HepG2 (cell line): ENCODE measurements at regions not wholly inside any gene's neighbourhood (a gene's known extent, or its start where the extent isn't known, plus 50 kb on each side); places are given as distances from the start of the nearest gene placed in this dataset.

Experiments used
- ATAC-seq: fragments of 200-7000 bp; cut with Tn5 transposase; 3 replicates; pipeline ENCODE4 v1.9.1; 2020; ENCODE audit warnings: mild to moderate bottlenecking, moderate library complexity
- BruUV-seq: library from RNA; stranded (reverse); fragments of 400-500 nt; replicated peaks from 2 replicates; lab custom pipeline; 2021; lab: Mats Ljungman, UMichigan
- CTCF ChIA-PET: fragments of 300-600 bp; formaldehyde crosslinking; extraction: SDS; loops from one replicate; lab custom pipeline; 2021; ENCODE audit warnings: low total read pairs, inconsistent platforms, low intra/inter-chr PET ratio; lab: Yijun Ruan, JAX
- POLR2A ChIA-PET: fragments of 350-600 bp; sonication (Branson Sonifier 250); formaldehyde crosslinking; loops from one replicate; lab custom pipeline; 2020; ENCODE audit warnings: antibody characterized with exemption, inconsistent platforms; lab: Yijun Ruan, JAX
- DNase-seq: peaks from one replicate; pipeline ENCODE4 v3.0.0-alpha.2; 2015; ENCODE audit warnings: low spot score
- FAIRE-seq: peaks from 3 replicates; lab custom pipeline; 2011; peaks lifted over from hg19 to GRCh38; lab: Jason Lieb, UNC
- H2AFZ ChIP-seq: one replicate; pipeline ENCODE4 v1.6.1; 2011; ENCODE audit warnings: low read length, inconsistent platforms
- H3K27ac ChIP-seq: fragments of 300-600 bp; 3 replicates; pipeline ENCODE4 v1.8.0; 2011; ENCODE audit warnings: mixed run types, mild to moderate bottlenecking, mixed read lengths, low read length, inconsistent platforms; ENCODE audit not compliant: insufficient read depth; ENCODE audit errors: extremely low read length
- H3K27me3 ChIP-seq, 2 experiments: fragments of 200-600 bp in 1 of 2; 2 replicates in 1 of 2; 3 replicates in 1 of 2; pipeline versions ENCODE4 v1.6.0 to v1.8.0; 2011; ENCODE audit warnings: low read length in 2 of 2, mild to moderate bottlenecking in 2 of 2, moderate library complexity in 2 of 2, inconsistent platforms in 1 of 2; ENCODE audit not compliant: insufficient read depth in 2 of 2, control insufficient read depth in 1 of 2
- H3K36me3 ChIP-seq, 2 experiments: fragments of 200-600 bp in 1 of 2; replicated peaks in 1 of 2; 2 replicates in 1 of 2; 3 replicates in 1 of 2; pipeline versions ENCODE4 v1.5.1 to v1.8.0; 2011; ENCODE audit warnings: low read length in 2 of 2, inconsistent platforms in 1 of 2; ENCODE audit not compliant: insufficient read depth in 2 of 2, control insufficient read depth in 1 of 2
- H3K4me1 ChIP-seq: 2 replicates; pipeline ENCODE4 v1.5.1; 2012; ENCODE audit warnings: low read length, inconsistent platforms; ENCODE audit not compliant: insufficient read depth
- H3K4me2 ChIP-seq: 2 replicates; pipeline ENCODE4 v1.6.0; 2011; ENCODE audit warnings: low read depth, low read length, inconsistent platforms
- H3K4me3 ChIP-seq, 3 experiments: fragments of 200-600 bp in 1 of 3; sonication (generic), shearing (Covaris generic) in 1 of 3; replicated peaks in 1 of 3; 2 replicates each; pipeline ENCODE4 v1.5.1; 2011 to 2016; ENCODE audit warnings: low read length in 3 of 3, inconsistent platforms in 2 of 3, low read depth in 2 of 3, mild to moderate bottlenecking in 2 of 3, control low read depth in 1 of 3, mixed read lengths in 1 of 3; ENCODE audit not compliant: insufficient read depth in 1 of 3
- H3K79me2 ChIP-seq: one replicate; pipeline ENCODE4 v1.6.1; 2011; ENCODE audit warnings: low read length, inconsistent platforms; ENCODE audit not compliant: insufficient read depth
- H3K9ac ChIP-seq: 2 replicates; pipeline ENCODE4 v1.6.0; 2011; ENCODE audit warnings: mild to moderate bottlenecking, low read depth, low read length, inconsistent platforms; ENCODE audit not compliant: insufficient read depth
- H3K9me3 ChIP-seq: 2 replicates; pipeline ENCODE4 v1.5.1; 2012; ENCODE audit warnings: mild to moderate bottlenecking, low read length
- H4K20me1 ChIP-seq: 2 replicates; pipeline ENCODE4 v1.6.0; 2011; ENCODE audit warnings: inconsistent platforms, mild to moderate bottlenecking, low read length, moderate library complexity; ENCODE audit not compliant: insufficient read depth
- GATAD1 ChIP-seq: IDR thresholded peaks from 2 replicates; pipeline ENCODE4 v1.6.1; 2016; ENCODE audit warnings: missing genetic modification reagents, missing compliant biosample characterization
- MTA3 ChIP-seq: sonication (generic); formaldehyde crosslinking; IDR thresholded peaks from 2 replicates; pipeline ENCODE4 v1.4.0; 2020; ENCODE audit warnings: missing genetic modification reagents
- STAT6 ChIP-seq: sonication (generic); formaldehyde crosslinking; IDR thresholded peaks from 2 replicates; pipeline ENCODE4 v1.4.0; 2020; ENCODE audit warnings: missing genetic modification reagents, mild to moderate bottlenecking, borderline replicate concordance
- WGBS: methylation state at CpG from one replicate; pipeline ENCODE4 v1.1.6; 2017; ENCODE audit warnings: low lambda C conversion rate; 5-methylcytosine and 5-hydroxymethylcytosine counted together
- in situ Hi-C: cut with HindIII; loops from 2 replicates; pipeline ENCODE4 v1.10.0; 2017; ENCODE audit warnings: low pct_unique_long_range_greater_than_20kb; ENCODE audit not compliant: extremely low pct_ligation_motif_present
- intact Hi-C: fragments of 100-400 bp; cut with micrococcal nuclease; formaldehyde crosslinking; loops from one replicate; pipeline ENCODE4 v1.10.0; 2022; ENCODE audit not compliant: unreplicated experiment
- TF ChIP-seq, protein P1 (sequence below): IDR thresholded peaks from 2 replicates; pipeline ENCODE4 v1.6.1; 2012; ENCODE audit warnings: low read length, improper control_type of control experiment
- TF ChIP-seq, protein P2 (sequence below): sonication (generic); IDR thresholded peaks from 2 replicates; pipeline ENCODE4 v1.6.1; 2016; ENCODE audit warnings: low read depth, borderline replicate concordance

- intact Hi-C loops, result no loop called here
- no peaks in the 10 kb centered on the region for H3K27me3 ChIP-seq
- no peaks in the 10 kb centered on the region for H3K9me3 ChIP-seq
- H4K20me1 ChIP-seq, result no peaks in the 10 kb centered on the region
- ChIA-PET POLR2A (no interaction called here), CTCF (no interaction called here)
- no peaks in the 10 kb centered on the region for H3K36me3 ChIP-seq
- no peak overlapping the region for H3K9ac ChIP-seq
- no peak overlapping the region for H2AFZ ChIP-seq
- in situ Hi-C loops, result no loop called here
- no peaks in the 10 kb centered on the region for H3K79me2 ChIP-seq
- no peak overlapping the region for H3K4me3 ChIP-seq
- FAIRE-seq (no peak), DNase-seq (no peak), ATAC-seq (no peak)
- WGBS, result 5% methylated on average over 2 of the region's 2 CpGs
- H3K27ac ChIP-seq, result no peak overlapping the region
- H3K4me2 ChIP-seq, result no peak overlapping the region
- BruUV-seq, result no TSS peak
- H3K4me1 ChIP-seq, result no peaks in the 10 kb centered on the region
- TF ChIP-seq STAT6 (CRISPR knock-in tag) (no peak), GATAD1 (CRISPR knock-in tag) (no peak), MTA3 (CRISPR knock-in tag) (no peak)
- TF ChIP-seq, protein P1, sequence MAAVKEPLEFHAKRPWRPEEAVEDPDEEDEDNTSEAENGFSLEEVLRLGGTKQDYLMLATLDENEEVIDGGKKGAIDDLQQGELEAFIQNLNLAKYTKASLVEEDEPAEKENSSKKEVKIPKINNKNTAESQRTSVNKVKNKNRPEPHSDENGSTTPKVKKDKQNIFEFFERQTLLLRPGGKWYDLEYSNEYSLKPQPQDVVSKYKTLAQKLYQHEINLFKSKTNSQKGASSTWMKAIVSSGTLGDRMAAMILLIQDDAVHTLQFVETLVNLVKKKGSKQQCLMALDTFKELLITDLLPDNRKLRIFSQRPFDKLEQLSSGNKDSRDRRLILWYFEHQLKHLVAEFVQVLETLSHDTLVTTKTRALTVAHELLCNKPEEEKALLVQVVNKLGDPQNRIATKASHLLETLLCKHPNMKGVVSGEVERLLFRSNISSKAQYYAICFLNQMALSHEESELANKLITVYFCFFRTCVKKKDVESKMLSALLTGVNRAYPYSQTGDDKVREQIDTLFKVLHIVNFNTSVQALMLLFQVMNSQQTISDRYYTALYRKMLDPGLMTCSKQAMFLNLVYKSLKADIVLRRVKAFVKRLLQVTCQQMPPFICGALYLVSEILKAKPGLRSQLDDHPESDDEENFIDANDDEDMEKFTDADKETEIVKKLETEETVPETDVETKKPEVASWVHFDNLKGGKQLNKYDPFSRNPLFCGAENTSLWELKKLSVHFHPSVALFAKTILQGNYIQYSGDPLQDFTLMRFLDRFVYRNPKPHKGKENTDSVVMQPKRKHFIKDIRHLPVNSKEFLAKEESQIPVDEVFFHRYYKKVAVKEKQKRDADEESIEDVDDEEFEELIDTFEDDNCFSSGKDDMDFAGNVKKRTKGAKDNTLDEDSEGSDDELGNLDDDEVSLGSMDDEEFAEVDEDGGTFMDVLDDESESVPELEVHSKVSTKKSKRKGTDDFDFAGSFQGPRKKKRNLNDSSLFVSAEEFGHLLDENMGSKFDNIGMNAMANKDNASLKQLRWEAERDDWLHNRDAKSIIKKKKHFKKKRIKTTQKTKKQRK, result no peak
- TF ChIP-seq, protein P2, sequence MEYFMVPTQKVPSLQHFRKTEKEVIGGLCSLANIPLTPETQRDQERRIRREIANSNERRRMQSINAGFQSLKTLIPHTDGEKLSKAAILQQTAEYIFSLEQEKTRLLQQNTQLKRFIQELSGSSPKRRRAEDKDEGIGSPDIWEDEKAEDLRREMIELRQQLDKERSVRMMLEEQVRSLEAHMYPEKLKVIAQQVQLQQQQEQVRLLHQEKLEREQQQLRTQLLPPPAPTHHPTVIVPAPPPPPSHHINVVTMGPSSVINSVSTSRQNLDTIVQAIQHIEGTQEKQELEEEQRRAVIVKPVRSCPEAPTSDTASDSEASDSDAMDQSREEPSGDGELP, result no peak
Measured at GRCh38 chr1:222127096-222127495, 385.2 kb upstream of the DUSP10 start.
